Islet of Langerhans (tissue), 1 donor: ENCODE measurements at regions not wholly inside any gene's neighbourhood (a gene's known extent, or its start where the extent isn't known, plus 50 kb on each side); places are given as distances from the start of the nearest gene placed in this dataset.

ENCODE experiments used
- FAIRE-seq: peaks from one replicate; lab custom pipeline; 2011; peaks lifted over from hg19 to GRCh38; lab: Jason Lieb, UNC

GRCh38 chr4:178598672-178599071 lies 1156.4 kb upstream of the AGA start:
- no peak for FAIRE-seq

- no peak for FAIRE-seq
Observed at GRCh38 chr4:178599521-178599920, 1157.3 kb upstream of the AGA start.

DNA sequence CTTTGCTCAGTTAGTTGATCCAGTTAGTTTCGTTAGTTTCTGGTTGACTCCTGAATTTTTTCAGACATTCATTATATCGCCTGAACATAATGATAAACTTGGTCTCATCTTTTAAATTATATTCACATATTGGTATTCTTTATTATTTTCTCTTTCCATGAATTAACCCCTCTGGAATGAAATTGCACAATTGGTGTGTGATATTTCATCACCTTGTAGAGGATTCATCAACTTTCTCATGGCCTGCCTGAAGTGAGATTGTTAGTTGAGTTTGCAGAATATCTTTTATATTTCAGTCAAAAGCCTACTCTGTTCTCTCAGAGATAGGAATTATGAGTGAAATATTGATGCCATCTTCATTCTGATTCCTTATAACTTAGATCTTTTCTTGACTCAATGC lies 1160.6 kb upstream of the AGA start:
- FAIRE-seq = no peak

DNA sequence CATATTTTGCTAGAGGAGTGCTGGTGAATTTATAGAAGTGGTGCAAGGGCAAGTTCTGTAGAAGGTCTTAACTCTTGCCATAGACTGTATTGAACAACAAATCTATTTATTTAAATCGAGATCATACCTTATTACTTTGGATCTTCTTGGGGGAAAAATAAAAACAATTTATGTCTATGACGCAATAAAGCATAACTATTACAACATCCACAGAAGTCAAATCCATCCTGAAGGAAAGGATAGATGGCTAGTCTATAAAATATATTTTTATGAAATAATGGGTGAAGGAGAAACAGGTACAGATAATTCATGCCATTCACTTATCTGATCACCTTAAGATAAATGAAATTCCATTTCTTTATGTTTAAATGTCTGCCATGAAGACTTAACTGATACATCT lies 1168.8 kb upstream of the AGA start:
- FAIRE-seq = no peak

DNA sequence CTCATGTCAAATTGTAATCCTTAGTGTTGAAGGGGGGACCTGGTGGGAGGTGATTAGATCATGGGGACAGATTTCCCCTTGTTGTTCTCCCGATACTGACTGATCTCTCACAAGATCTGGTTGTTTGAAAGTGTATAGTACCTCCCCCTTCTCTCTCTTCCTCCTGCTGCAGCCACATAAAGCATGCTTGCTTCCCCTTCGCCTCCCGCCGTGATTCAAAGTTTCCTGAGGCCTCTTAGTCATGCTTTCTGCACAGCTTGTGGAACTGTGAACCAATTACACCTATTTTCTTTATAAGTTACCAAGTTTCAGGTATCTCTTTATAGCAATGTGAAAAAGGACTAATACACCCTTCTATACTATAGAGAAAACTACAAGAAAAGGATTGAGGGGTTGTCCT lies 1170.5 kb upstream of the AGA start:
- no peak for FAIRE-seq

DNA sequence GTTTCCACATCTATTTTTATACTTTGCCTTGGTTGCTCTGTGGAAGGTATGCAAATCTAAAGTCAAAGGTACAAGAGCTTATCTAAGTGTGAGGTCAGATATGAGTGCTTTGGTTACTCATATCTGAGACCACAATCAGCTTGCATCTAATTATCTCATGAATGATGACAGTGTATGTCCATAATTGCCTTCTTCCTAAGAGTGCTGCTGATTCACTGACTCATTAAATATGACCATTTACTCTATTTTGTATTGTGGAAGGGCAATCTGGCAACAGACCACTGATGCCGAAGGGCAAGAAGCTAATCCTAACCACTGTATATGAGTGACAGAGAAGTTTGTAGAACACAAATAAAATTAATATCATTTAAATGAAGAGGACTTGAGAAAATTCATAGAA lies 1190.2 kb upstream of the AGA start:
- FAIRE-seq = no peak

- no peak for FAIRE-seq
Observed at GRCh38 chr4:178633263-178633662, 1191.0 kb upstream of the AGA start.

- FAIRE-seq = no peak
Observed at GRCh38 chr4:178664621-178665020, 1222.4 kb upstream of the AGA start.

- no peak for FAIRE-seq
Observed at GRCh38 chr4:178665916-178666315, 1223.7 kb upstream of the AGA start.

GRCh38 chr4:178671766-178672165 lies 1229.5 kb upstream of the AGA start:
- no peak for FAIRE-seq

- FAIRE-seq = no peak
Observed at GRCh38 chr4:178672512-178672911, 1230.3 kb upstream of the AGA start.

GRCh38 chr4:178681871-178682270 lies 1239.6 kb upstream of the AGA start:
- FAIRE-seq = no peak

DNA sequence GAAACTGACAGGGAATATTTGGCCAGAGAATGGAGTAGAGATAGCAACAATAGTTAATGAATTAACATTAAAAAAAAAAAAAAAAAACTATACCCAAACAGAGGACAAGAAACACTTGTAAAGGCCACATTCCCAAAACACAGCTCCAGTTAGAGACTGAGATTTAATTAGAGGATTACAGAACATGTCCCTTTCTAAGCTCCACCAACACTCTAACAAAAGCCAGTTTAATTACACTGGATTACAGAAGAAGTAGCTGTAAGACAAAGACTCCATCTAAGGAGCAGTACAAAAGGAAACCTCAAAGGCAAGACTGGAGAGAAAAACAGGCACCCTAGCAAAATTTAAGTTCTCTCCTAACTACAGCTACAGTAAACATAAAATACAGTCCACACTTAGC lies 1247.7 kb upstream of the AGA start:
- no peak for FAIRE-seq

DNA sequence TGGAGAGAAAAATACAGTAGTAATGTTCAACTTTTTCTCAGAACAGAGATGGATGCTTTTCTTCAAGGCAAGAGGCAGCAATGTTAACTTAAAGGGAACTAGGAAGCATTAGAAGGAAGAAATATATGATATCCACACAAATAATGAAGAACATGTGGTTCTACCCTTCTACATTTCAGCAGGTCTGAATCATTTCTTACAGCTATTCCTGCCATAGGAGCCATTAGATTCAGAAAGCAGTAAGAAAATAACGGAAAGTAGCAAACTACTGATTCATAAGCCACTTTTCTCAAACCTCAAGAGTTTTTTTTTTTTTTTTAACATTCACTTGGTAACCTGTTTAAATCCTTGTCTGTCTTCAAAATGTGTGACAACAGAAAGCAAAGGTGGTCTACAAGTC lies 1251.6 kb upstream of the AGA start:
- FAIRE-seq = no peak

DNA sequence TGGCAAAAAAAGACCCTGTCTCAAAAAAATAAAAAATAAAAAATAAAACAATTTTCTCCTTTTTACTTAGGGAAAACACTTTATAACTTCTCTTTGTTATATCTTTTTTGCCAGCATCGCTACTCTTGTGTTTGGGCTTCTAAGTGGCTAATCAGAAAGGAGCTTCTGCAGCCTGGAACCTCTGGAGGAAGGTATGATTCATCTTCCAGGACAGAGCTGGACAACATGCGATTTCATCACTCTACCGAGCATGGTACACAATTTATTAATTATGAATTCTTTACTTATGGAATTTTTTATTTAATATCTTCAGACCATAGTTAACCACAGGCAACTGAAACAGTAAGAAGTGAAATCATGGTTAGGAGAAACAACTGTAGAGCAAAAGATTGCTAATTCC lies 1254.3 kb upstream of the AGA start:
- FAIRE-seq = no peak

- FAIRE-seq = no peak
Observed at GRCh38 chr4:178712486-178712885, 1270.2 kb upstream of the AGA start.

GRCh38 chr4:178738026-178738425 lies 1295.8 kb upstream of the AGA start:
- no peak for FAIRE-seq

DNA sequence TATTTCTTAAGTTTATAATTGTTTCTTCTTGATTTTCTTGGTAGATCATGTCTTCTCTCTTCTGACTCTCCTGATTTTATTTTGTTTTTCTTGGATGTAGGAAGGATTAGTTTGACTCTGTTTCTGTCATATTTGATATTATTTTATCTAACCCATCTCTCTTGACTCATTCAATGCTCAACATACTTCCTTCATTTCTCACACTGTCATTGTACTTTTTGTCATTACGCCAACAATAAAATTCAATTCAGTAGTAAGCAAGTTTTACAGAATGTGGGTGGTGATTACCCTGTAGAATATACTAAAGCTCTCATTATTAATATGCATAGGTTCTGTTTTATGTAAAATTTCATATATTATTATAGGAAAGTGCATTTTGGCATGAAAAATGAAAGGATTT lies 1303.0 kb upstream of the AGA start:
- FAIRE-seq = no peak

GRCh38 chr4:178752954-178753525 lies 1310.8 kb upstream of the AGA start:
- no peak for FAIRE-seq

- FAIRE-seq = no peak
Observed at GRCh38 chr4:178778496-178778895, 1336.3 kb upstream of the AGA start.

- FAIRE-seq = no peak
Observed at GRCh38 chr4:178781779-178782178, 1339.5 kb upstream of the AGA start.

- no peak for FAIRE-seq
Observed at GRCh38 chr4:178784491-178784890, 1342.3 kb upstream of the AGA start.

DNA sequence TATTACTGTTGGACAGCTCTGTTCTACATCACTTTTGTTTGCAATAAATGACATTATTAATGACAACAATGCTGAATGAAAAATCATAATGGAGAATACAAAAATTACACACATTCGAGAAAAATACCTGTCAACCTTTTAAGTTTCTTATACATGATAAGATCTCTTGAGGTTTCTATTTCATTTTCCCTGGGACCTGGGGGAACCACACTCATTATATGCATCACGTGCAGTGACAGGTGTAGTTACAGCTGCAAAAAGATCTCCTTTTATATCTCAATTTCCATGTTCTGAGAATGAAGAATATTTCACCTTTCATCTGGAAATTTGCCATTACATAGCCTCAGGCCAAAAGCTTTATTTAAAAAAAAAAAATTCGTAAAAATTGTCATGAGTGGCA lies 1347.0 kb upstream of the AGA start:
- no peak for FAIRE-seq

- FAIRE-seq = no peak
Observed at GRCh38 chr4:178799204-178799603, 1357.0 kb upstream of the AGA start.

DNA sequence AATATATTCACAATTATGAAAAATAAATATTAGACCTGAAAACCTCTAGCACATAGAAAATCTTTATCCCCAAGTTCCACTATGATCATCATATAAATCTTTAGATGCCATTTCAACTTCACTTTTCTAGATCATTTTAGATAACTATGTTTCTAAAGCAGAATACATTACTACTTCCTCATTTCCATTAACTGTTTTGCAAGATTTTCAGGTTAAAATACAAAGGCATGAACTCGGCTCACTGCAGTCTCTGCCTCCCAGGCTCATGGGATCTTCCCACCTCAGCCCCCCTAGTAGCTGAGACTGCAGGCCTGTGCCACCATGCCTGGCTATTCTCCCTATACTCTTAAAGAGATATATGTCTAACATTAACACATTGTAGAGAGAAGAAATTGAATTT lies 1365.9 kb upstream of the AGA start:
- FAIRE-seq = no peak
